Liver (tissue), 3 donors: ENCODE measurements at regions not wholly inside any gene's neighbourhood (a gene's known extent, or its start where the extent isn't known, plus 50 kb on each side); places are given as distances from the start of the nearest gene placed in this dataset.

Source experiments
- GABPA ChIP-seq, 2 donors: IDR thresholded peaks in 1 of 2; conservative IDR thresholded peaks in 1 of 2; 2 replicates each; pipeline ENCODE4 v1.6.1; 2016; ENCODE audit warnings: antibody characterized with exemption in 2 of 2, mild to moderate bottlenecking in 1 of 2, moderate library complexity in 1 of 2
- JUND ChIP-seq, 2 donors: IDR thresholded peaks; 2 replicates each; pipeline ENCODE4 v1.6.1; 2016; ENCODE audit warnings: antibody characterized with exemption in 2 of 2
- RAD21 ChIP-seq, 2 donors: IDR thresholded peaks; 2 replicates each; pipeline ENCODE4 v1.6.1; 2016; ENCODE audit warnings: antibody characterized with exemption in 2 of 2, mild to moderate bottlenecking in 2 of 2
- RXRA ChIP-seq, 2 donors: IDR thresholded peaks; 2 replicates each; pipeline ENCODE4 v1.6.1; 2017 to 2018; ENCODE audit warnings: antibody characterized with exemption in 2 of 2, mild to moderate bottlenecking in 1 of 2
- SP1 ChIP-seq: IDR thresholded peaks from 2 replicates; pipeline ENCODE4 v1.6.1; 2018; ENCODE audit warnings: antibody characterized with exemption, mild to moderate bottlenecking
- TAF1 ChIP-seq: conservative IDR thresholded peaks from 2 replicates; pipeline ENCODE4 v1.6.1; 2016; ENCODE audit warnings: antibody characterized with exemption, mild to moderate bottlenecking
- YY1 ChIP-seq: IDR thresholded peaks from 2 replicates; pipeline ENCODE4 v1.6.1; 2016; ENCODE audit warnings: antibody characterized with exemption, mild to moderate bottlenecking
- TF ChIP-seq, protein P1 (sequence below): fragments of 150-350 bp; IDR thresholded peaks from 2 replicates; pipeline ENCODE4 v1.5.1; 2017; ENCODE audit warnings: improper control_type of control experiment, low read depth, low read length; ENCODE audit not compliant: missing input control
- TF ChIP-seq, protein P2 (sequence below): IDR thresholded peaks from 2 replicates; pipeline ENCODE4 v1.6.1; 2016; ENCODE audit warnings: antibody characterized with exemption
- TF ChIP-seq, protein P3 (sequence below): IDR thresholded peaks from 2 replicates; pipeline ENCODE4 v1.6.1; 2016; ENCODE audit warnings: antibody characterized with exemption
- TF ChIP-seq, protein P4 (sequence below): IDR thresholded peaks from 2 replicates; pipeline ENCODE4 v1.6.1; 2016; ENCODE audit warnings: antibody characterized with exemption
- donor health status: healthy.
- donor health status: healthy.

DNA sequence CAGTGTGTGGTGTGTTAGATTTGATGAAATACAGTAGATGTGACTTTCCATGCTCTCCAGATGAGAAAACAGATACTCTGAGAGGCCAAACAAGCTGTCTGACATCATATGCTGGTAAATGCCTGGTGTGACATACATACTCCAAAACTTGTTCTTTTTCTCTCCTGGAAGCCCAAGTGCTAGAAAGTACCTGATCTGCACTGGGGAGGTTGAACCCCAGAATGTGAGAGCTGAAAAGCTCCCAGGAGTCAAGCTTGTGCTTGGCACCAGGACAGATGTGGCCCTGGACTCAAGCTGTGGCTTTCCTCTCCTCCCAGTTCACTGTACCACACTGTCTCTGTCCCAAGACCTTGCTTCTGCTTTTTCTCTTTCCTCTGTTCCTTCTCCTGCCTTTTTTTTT is 389.0 kb upstream of the USP24 start:
- TF ChIP-seq RAD21 (IDR thresholded peaks at IDR 0.05) (no peak), JUND (IDR thresholded peaks at IDR 0.05) (no peak), GABPA (IDR thresholded peaks at IDR 0.05 in 1 of 2, conservative IDR thresholded peaks at IDR 0.05 in 1 of 2) (no peak), YY1 (no peak), SP1 (no peak), TAF1 (no peak), RXRA (IDR thresholded peaks at IDR 0.05) (no peak)
- TF ChIP-seq, protein P1, sequence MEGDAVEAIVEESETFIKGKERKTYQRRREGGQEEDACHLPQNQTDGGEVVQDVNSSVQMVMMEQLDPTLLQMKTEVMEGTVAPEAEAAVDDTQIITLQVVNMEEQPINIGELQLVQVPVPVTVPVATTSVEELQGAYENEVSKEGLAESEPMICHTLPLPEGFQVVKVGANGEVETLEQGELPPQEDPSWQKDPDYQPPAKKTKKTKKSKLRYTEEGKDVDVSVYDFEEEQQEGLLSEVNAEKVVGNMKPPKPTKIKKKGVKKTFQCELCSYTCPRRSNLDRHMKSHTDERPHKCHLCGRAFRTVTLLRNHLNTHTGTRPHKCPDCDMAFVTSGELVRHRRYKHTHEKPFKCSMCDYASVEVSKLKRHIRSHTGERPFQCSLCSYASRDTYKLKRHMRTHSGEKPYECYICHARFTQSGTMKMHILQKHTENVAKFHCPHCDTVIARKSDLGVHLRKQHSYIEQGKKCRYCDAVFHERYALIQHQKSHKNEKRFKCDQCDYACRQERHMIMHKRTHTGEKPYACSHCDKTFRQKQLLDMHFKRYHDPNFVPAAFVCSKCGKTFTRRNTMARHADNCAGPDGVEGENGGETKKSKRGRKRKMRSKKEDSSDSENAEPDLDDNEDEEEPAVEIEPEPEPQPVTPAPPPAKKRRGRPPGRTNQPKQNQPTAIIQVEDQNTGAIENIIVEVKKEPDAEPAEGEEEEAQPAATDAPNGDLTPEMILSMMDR: no peak
- TF ChIP-seq, protein P2, sequence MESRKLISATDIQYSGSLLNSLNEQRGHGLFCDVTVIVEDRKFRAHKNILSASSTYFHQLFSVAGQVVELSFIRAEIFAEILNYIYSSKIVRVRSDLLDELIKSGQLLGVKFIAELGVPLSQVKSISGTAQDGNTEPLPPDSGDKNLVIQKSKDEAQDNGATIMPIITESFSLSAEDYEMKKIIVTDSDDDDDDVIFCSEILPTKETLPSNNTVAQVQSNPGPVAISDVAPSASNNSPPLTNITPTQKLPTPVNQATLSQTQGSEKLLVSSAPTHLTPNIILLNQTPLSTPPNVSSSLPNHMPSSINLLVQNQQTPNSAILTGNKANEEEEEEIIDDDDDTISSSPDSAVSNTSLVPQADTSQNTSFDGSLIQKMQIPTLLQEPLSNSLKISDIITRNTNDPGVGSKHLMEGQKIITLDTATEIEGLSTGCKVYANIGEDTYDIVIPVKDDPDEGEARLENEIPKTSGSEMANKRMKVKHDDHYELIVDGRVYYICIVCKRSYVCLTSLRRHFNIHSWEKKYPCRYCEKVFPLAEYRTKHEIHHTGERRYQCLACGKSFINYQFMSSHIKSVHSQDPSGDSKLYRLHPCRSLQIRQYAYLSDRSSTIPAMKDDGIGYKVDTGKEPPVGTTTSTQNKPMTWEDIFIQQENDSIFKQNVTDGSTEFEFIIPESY: no peak
- TF ChIP-seq, protein P3, sequence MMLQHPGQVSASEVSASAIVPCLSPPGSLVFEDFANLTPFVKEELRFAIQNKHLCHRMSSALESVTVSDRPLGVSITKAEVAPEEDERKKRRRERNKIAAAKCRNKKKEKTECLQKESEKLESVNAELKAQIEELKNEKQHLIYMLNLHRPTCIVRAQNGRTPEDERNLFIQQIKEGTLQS: no peak
- TF ChIP-seq, protein P4, sequence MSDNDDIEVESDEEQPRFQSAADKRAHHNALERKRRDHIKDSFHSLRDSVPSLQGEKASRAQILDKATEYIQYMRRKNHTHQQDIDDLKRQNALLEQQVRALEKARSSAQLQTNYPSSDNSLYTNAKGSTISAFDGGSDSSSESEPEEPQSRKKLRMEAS: no peak
